HuH-7.5 (cell line): ENCODE measurements at regions not wholly inside any gene's neighbourhood (a gene's known extent, or its start where the extent isn't known, plus 50 kb on each side); places are given as distances from the start of the nearest gene placed in this dataset.
"Not testable (repeated sequence)": the region's sequence is repeated elsewhere in the genome, so short reads cannot be mapped to it uniquely, and the experiment has no call there.

Experiments
- DNase-seq: peaks from one replicate; pipeline ENCODE4 v3.0.0; 2011; ENCODE audit warnings: low spot score

DNA sequence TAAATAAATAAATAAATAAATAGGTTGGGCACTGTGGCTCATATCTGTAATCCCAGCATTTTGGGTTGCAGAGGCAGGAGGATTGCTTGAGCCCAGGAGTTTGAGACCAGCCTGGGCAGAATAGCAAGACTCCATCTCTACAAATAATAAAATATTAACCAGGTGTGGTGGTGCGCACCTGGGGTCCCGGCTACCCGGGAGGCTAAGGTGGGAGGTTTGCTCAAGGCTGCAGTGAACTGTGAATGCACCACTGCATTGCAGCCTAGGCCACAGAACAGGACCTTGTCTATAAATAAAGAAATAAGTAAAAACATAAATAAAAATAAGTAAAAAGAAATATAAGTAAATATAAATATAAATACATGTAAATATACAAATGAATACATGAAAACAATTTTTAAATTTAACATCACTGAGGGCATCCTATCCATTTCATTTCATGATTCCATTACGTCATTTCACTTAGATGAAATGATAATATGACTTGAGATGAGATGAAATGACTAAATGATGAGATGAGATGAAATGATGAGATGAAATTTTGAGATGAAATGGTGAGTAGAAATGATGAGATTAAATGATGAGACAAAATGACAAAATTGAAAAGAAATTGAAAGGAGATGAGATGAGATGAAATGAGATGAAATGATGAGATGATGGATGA, 233.4 kb downstream of the GOLGA6L6 start:
- not testable (repeated sequence) for DNase-seq

DNA sequence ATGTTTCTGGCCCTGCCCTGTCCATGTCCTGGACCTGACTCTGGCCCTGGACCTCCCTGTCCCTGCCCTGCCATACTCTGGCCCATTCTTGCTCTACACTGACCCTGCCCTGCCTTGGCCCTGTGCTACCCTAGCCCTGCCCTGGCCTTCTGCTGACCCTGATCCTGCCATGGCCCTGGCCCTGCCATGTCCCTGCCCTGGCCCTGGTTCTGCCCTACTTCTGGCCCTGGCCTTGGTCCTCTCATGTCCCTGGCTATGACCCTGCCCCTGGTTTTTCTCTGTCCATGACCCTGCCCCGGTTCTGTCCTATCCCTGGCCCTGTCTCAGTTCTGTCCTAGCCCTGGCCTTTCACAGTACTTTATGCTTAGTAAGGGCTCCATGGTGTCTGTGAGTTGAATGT, 234.5 kb downstream of the GOLGA6L6 start:
- DNase-seq: not testable (repeated sequence)

DNA sequence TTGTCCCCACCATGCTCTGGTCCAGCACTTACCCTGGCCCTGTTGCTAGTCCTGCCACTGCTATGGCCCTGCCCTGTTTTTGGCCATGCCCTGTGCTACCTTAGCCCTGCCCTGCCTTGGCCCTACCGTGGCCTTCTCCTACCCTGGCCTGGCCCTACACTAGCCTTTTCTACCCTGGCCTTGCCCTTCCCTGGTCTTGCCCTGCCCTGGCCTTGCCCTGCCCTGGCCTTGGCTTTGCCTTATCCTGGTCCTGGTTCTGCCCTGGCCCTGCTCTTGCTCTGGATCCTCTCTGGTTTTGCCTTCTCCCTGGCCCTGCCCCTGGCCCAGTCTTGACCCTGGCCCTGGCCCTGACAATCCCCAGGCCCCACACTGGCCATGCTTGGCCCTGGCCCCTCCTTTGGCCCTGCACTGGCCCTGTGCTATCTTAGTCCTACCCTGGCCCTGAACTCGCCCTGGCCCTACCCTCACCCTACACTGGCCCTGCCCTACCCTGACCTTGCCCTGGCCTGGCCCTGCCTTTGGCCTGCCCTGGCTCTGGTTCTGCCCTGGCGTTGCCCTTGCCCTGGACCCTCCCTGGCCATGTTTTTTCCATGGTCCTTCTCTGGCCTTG, 235.0 kb downstream of the GOLGA6L6 start:
- DNase-seq: not testable (repeated sequence)

DNA sequence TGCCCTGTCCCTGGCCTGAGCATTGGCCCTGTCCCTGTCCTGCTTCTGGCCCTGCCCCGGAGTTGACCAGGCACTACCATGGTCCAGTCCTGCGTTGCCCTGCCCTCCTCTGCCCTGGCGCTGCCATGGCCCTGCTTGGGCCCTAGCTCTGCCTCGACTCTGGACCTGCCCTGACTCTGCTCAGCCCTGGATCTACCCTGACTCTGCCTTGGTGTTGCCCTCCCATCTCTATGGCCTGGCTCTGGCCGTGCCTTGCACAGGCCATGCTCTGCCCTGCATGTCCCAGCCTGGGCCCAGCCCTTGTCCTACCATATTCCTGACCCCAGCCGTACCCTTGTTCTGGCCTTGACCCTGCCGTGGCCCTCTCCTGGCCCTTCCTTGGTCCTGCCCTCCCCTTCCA, 235.7 kb downstream of the GOLGA6L6 start:
- not testable (repeated sequence) for DNase-seq

DNA sequence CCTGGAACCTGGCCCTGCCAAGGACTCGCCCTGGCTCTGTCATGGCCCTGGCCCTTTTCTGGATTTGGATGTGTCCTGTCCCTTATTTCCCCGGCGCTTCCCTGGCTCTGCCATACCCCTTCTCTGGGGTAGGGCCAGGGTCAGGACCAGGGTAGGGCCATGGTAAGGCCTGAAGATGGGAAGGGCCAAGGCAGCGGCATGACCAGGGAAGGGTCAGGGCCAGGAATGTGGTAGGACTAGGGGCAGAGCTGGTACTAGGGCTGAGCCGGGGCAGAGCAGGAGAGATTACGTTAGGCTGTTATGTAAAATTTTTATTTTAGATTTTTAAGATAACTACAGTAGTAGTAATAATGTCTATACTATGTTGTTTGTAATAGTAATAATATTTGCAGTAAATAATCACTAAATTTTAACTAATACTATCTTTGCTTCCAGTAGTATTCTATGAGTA, 236.6 kb downstream of the GOLGA6L6 start:
- DNase-seq: not testable (repeated sequence)

DNA sequence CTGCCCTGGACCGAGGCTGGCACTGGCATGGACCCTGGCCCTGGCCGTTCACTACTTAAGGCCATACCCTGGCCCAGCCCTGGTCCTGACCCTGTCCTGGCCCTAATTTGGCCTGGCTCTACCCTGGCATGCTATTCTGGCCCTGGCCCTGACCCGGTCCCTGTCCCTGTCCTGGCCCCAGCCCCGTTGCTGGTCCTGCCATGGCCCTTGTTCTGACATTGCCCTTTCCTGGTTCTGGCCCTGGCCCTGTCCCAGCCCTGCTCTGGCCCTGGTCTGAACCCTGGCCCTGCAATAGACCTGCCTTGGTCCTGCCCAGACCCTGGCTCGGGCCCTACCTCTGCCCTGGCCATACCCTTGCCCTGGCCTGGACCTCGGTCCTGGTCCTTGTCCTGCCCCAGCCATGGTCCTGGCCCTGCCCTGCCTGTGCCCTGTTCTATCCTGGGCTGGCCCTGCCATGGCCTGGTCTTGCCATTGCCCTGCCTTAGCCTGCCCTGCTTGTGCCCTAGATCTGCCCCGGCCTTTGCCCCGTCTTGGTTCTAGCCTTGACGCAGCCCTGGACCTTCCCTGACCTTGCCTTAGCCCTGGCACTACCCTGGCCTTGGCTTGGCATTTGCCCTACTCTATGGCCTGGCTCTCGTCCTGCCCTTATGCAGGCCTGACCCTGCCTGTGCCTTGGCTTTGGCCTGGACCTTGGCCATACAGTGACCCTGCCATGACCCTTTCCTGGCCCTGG, 237.2 kb downstream of the GOLGA6L6 start:
- DNase-seq: not testable (repeated sequence)

DNA sequence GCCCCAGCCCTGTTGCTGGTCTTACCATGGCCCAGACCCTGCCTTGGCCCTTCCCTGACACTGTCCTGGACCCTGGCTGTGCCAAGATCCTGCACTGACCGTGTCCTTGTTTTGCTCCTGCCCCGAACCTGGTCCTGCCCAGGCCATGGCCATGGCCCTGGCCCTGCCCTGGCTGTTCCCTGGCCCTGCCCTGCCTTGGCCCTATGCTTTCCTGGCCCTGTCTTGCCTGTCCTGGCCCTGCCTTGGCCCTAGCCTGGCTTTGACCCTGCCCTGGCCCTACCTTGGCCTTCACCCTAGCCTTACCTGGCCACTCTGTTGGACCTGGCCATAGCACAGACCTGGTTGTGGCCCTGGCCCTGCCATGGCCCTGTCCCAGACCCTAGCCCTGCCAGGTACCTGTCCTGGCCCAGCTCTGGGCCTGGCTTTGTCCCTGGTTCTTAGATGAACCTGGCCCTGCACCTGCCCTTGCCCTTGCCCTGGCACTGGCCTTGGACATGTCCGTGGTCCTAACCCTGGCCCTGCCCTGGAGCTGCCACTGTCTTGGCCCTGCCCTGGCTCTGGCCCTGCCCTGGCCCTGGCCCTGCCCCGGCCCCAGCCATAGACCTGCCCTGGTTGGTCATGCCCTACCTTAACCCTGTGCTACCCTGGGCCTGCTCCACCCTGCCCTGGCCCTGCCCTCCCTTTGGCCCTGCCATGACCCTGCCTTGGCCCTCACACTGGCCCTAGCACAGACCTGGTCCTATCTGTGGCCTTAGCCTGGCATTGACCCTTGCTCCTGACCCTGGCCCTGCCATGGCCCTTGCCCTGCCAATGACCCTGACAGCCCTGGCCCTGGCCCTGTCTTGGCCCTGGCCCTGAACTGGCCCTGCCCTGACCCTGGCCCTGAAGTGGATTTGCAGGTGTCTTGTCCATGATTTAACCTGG, 238.1 kb downstream of the GOLGA6L6 start:
- not testable (repeated sequence) for DNase-seq

DNA sequence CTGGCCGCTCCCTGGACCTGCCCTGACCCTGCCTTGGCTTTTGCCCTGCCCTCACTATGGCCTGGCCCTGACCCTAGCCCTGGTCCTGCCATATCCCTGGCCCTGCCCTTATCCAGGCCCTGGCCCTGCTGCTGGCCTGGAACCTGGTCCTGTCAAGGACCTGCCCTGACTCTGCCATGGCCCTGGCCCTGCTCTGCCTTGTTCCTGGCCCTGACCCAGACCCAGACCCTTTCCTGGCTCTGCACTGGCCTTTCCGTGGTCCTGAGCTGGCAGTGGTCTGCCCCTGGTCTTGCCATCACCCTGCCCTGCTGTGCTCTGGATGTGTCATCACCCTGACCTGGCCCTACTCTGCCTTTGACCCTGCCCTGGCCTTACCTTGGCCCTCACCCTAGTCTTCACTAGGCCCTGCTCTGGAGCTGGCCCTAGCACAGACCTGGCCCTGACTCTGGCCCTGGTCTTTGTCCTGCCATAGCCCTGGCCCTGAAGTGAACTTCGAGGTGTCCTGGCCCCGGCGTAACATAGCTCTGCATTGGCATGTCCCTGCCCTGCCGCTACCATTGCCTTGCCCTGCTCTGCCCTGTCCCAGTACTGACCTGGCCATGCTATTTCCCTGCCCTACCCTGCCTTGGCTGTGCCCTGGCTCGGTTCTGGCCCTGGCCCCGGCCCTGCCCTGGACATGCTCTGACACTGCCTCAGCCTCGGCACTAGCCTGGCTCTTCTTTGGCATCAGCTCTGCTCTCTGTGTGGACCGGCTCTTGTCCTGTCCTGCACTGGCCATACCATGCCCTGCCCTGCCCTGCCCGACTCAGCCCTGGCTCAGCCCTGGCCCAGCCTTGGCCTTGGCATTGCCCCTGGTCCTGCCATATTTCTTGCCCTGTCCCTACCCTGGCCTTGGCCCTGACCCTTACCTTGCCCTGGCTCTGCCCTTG, 239.2 kb downstream of the GOLGA6L6 start:
- DNase-seq: not testable (repeated sequence)

DNA sequence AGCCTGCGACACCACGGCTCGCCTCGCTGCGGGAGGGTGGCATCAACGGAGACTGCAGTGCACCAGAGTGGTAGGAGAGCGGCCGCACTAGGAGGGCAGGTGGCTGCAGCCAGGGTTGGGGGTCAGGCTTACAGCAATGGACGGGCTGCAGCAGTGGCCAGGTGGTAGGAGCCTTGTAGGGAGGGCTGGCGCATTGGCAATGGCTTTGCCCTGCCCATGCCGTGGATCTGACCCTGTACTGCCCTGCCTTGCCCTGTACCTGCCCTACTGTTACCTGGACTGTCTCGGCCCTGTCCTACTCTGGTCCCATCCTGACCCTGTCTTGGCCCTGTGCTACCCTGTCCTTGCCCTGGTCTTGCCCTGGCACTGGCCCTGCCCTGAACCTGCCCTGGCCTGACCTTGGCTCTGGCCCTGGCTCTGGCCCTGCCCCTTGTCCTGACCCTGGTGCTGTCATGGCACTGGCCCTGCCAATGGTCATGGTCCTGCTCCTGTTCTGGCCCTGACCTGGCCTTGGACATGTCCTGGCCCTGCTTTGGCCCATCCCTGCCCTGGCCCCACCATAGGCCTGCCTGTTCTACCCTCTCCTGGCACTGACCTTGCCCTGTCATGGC, 240.0 kb downstream of the GOLGA6L6 start:
- not testable (repeated sequence) for DNase-seq

DNA sequence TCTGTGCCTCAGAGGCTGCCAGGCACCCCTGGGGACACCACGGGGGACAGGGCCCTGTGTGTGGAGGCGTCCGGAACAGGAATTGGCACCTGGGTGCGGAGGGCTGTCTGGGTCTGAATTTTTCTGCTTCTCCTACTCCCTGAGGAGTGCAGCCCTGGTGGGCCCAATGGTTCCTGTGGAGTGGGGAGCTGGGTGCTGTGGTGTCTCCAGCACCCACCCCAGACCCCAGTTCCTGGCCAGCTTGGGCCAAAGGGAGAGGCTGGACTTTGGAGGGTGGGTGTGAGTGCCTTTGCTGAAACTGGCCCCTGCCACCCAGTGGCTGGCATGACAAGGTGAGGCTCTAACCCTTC, 240.6 kb downstream of the GOLGA6L6 start:
- not testable (repeated sequence) for DNase-seq

DNA sequence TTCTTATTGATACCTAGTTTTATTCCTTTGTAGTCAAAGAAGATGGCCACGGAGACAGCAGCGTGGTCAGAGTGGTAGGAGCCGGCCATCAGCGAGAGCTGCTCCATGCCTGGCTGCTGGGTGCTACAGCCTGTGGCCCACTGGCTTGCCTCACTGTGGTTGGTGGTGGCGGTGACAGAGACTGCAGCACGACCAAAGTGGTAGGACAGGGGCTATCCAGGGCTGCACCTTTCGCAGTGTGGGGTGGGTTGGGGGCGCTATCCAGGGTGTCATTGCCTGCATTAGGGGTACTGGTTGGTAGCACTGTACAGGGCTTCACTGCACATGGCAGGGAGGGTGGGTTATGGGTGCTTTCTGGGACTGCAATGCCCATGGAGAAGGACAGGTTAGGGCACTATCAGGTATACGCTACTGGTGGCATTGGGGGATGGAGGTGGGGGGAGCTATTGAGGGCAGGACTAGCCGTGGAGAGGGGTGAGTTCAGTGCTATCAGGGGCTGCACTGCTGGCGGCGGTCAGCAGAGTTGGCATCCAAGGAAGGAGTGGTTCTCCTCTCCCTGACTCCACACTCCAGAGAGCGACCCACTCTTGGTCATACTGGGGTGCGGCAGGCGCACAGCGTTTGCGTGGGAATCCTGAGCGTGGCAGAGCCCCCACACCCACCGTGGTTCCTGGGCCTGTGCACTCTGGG, 241.1 kb downstream of the GOLGA6L6 start:
- not testable (repeated sequence) for DNase-seq

DNA sequence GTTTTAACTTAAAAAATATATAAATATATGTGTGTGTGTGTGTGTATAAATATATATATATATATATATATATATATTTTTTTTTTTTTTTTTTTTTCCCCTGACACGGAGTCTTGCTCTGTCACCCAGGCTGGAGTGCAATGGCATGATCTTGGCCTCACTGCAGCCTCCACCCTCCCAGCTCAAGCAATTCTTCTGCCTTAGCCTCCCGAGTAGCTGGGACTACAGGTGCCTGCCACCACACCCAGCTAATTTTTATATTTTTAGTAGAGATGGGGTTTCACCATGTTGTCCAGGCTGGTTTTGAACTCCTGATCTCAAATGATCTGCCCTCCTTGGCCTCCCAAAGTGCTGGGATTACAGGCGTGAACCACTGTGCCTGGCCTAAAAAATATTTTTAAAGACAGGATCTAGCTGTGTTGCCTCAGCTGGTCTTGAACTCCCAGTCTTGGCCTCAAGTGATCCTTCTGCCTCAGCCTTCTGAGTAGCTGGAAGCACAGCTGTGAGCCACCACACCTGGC, 243.9 kb downstream of the GOLGA6L6 start:
- not testable (repeated sequence) for DNase-seq

DNA sequence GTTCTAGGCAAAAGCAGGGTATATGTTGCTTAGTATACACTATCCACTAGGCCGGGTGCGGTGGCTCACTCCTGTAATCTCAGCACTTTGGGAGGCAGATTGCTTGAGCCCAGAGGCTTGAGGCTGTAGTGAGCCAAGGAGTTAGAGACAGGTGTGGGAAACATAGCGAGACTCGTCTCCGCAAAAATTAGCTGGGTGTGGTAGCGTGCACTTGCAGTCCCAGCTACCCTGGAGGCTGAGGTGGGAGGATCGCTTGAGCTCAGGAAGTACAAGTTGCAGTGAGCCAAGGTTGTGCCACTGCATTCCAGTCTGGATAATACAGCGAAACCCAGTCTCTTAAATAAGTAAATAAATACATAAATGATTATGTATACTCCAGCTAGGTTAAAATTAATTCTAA, 245.3 kb downstream of the GOLGA6L6 start:
- DNase-seq: not testable (repeated sequence)

DNA sequence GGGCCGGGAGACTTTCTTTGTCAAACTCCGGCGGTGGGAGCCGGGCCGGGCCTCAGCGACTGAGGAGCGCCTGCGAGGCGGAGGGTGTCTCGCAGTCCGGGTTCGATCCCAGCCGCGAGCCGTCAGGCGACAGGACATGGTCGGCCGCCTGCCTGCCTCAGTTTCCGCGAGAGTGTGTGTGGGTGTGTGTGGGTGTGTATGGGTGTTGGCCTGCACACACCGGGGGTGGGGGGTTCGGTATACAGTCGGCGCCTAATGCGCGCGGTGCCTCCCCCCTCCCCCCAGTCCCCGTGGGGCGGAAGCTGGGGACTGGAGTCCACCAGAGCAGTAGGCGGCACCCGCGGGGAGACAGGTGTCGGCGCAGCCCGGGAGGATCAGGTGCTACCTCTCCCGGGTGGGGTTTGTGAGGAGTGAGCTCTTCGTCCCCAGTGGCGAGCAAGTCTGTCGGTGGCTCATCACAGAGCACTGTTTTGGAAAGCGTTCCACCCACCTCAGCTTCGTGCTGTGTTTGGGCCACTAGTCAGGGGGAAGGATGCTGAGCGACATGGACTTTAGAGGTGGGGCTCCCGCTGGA, 246.3 kb downstream of the GOLGA6L6 start:
- no peak for DNase-seq

DNA sequence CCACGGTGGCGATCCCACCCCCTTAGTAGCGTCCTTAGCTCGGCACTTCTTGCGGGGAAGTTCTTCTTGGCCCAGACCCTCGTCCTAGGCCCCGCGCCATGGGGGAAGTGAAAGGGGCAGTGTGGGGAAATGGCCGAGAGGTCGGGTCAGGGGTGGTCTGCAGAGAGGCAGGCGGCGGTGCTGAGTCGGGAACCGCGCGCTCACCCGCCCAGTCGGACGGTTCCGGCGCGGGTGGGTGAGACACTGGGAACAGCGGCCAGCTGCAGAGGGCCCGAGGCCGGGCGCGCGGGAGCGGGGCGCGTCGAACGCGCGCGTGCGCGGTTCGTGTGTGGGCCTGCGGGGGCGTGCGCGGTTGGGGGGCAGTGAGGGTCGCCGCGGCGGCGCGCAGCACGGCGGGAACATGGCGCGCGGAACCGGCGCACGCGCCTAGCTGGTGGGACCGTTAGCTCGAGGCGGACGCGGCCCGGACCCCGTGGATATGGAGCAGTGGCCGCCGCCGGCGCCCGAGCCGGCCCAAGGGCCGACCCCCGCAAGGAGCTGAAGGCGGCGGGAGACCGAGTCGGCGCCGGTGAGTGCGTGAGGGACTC, 246.9 kb downstream of the GOLGA6L6 start:
- no peak for DNase-seq

DNA sequence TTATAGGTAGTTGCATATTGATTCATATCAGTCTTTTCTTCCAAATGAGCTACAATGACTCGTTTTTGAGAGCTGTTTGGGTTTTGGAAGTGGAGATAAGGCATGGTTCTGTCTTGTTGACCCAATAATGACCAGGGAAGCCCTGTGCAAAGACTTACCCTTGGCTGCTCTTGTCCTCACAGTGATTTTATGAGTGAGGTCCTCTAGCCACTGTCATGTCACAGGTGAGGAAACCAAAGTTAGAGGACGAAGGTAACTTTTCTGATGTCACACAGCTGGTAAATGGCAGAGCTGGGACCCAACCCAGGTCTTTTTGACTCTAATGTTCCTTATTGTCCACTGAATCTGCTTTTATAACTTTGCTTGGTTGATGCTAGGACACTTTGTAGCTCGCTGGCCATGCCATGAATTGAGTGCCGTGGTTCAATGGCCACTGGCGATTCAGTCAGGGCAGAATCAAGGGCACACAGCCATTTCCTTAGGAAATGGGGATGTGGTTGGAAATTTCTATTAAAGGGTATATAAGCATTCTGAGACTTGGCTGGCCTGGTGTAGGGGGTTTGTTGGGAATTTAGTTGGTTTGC, 249.1 kb downstream of the GOLGA6L6 start:
- DNase-seq: not testable (repeated sequence)

DNA sequence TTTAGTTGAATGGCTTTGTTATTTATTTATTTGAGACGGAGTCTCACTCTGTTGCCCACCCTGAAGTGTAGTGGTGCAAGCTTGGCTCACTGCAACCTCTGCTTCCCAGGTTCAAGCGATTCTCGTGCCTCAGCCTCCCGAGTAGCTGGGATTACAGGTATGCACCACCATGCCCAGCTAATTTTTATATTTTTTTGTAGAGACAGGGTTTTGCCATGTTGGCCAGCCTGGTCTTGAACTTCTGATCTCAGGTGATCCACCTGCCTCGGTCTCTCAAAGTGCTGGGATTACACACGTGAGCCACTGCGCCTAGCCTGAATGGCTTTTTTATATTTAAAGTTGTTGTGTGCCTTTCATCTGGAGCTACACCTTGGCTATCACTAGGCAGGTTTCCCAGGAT, 250.0 kb downstream of the GOLGA6L6 start:
- DNase-seq: not testable (repeated sequence)

DNA sequence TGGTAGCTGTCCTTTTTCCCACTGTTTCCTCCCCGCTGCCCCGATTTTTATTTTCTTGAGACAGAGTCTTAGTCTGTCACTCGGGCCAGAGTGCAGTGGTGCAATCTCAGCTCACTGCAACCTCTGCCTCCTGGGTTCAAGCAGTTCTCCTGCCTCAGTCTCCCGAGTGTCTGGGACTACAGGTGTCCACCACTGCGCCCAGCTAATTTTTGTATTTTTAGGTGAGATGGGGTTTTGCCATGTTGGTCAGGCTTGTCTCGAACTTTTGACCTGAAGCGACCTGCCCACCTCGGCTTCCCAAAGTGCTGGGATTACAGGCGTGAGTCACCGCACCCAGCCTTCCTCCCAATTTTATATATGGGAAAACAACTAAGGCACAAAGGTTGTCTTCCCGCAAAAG, 251.0 kb downstream of the GOLGA6L6 start:
- not testable (repeated sequence) for DNase-seq
